ENCODE measurements at regions not wholly inside any gene's neighbourhood (a gene's known extent, or its start where the extent isn't known, plus 50 kb on each side); places are given as distances from the start of the nearest gene placed in this dataset.

DNA sequence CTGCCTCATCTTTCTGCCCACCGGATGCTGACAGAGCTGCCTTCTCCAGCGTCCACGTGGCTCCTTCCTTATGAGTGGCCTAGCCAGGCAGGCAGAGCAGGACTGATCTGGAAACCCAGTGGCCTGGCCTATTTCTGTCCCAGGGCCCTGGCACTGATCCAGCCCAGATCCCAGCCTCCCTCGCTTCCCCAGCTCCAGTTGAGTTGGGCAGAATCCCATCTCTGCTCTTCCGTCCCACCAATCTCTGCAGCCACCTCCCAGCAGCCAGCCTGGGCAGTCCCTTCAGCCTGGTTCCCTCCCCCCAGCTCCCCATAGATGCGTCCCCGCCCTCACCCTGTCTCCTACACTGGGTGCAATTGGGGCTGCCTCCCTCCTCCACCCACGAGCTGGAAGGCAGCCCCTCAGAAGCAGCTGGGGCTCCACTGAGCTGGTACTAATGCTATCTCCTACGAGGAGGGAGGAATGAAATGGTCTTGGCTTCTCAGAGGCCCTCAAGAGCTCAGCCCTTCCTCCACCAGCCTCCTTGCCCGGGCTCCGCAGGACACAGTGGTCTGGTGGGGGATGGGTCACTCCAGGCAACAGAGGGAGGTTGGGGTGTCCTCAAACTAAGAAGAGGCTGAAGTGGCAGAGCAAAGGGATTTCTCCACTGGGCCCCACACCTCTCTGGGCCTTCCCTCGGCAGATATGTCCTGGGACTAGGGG, 94.2 kb downstream of the PJA1 start:
- Histone ChIP-seq H3K4me2 (ENCODE audit: control insufficient read depth, insufficient read depth) (no peak overlapping the region), H3K27me3 (replicated peaks in 1 of 2; ENCODE audit: control insufficient read depth in 2 of 2, insufficient read depth in 2 of 2, low read length in 1 of 2) (no peaks in the 10 kb centered on the region; a peak in 1 of 4 replicates), H4K20me1 (ENCODE audit: control insufficient read depth, insufficient read depth) (no peaks in the 10 kb centered on the region; the same call in 1 of the 2 replicates), H2AFZ (ENCODE audit: control insufficient read depth, low read depth, low read length) (no peak overlapping the region), H3K9ac (ENCODE audit: control insufficient read depth, insufficient read depth, low read length) (no peak overlapping the region), H3K36me3 (ENCODE audit: control insufficient read depth in 2 of 2, insufficient read depth in 2 of 2, low read length in 1 of 2) (no peaks in the 10 kb centered on the region), H3K79me2 (ENCODE audit: control insufficient read depth, insufficient read depth, low read length) (no peaks in the 10 kb centered on the region), H3K4me3 (no peak overlapping the region), H3K9me3 (replicated peaks; ENCODE audit: control insufficient read depth, insufficient read depth, low read length) (no peaks in the 10 kb centered on the region), H3K4me1 (ENCODE audit: control insufficient read depth, insufficient read depth, low read length) (no peaks in the 10 kb centered on the region), H3K27ac (ENCODE audit: control insufficient read depth, insufficient read depth) (no peak overlapping the region)
- ATAC-seq (no peak), FAIRE-seq (no peak), DNase-seq (ENCODE audit: low read depth, low spot score) (no peak)
- POLR2A ChIA-PET: no interaction called here
- BruUV-seq (replicated peaks): no TSS peak
- CTCF ChIA-PET: interaction anchor here (0.8 kb wide), 1 partner anchor 151 kb away, joined by 4 read pairs; no protein-coding TSS in a partner anchor
- WGBS (ENCODE audit: insufficient coverage, insufficient replicate concordance, low lambda C conversion rate, missing lambda C conversion rate): 19% methylated on average over 12 of the region's 12 CpGs
- RAD21 ChIA-PET (ENCODE audit: unreplicated experiment): no interaction called here
- in situ Hi-C loops (cut with MboI) (no loop called here), intact Hi-C loops (cut with micrococcal nuclease; ENCODE audit: unreplicated experiment) (no loop called here)
- SMC1A ChIA-PET (ENCODE audit: uncharacterized antibody, unreplicated experiment): no interaction called here
- TF ChIP-seq, protein P1, sequence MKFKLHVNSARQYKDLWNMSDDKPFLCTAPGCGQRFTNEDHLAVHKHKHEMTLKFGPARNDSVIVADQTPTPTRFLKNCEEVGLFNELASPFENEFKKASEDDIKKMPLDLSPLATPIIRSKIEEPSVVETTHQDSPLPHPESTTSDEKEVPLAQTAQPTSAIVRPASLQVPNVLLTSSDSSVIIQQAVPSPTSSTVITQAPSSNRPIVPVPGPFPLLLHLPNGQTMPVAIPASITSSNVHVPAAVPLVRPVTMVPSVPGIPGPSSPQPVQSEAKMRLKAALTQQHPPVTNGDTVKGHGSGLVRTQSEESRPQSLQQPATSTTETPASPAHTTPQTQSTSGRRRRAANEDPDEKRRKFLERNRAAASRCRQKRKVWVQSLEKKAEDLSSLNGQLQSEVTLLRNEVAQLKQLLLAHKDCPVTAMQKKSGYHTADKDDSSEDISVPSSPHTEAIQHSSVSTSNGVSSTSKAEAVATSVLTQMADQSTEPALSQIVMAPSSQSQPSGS (IDR thresholded peaks at IDR 0.05; ENCODE audit: low read length): no peak
- TF ChIP-seq REST (IDR thresholded peaks at IDR 0.05; ENCODE audit: low read depth, low read length): no peak
- TF ChIP-seq CREB1 (IDR thresholded peaks at IDR 0.05; ENCODE audit: low read depth): no peak
- TF ChIP-seq SREBF2 (IDR thresholded peaks at IDR 0.05; ENCODE audit: low read length): no peak
- no peak for TF ChIP-seq EGR1 (IDR thresholded peaks at IDR 0.05; ENCODE audit: borderline replicate concordance in 1 of 2, low read depth in 2 of 2, low read length in 2 of 2)
- no peak for TF ChIP-seq FOS (IDR thresholded peaks at IDR 0.05; ENCODE audit: borderline replicate concordance, extremely low read depth, insufficient read length)
- TF ChIP-seq NKRF (conservative IDR thresholded peaks at IDR 0.05): no peak
- TF ChIP-seq PRDM15 (CRISPR knock-in tag; IDR thresholded peaks at IDR 0.05): no peak

Data from GM12878 (cell line).